Lower leg skin (tissue), 3 donors: ENCODE measurements at regions not wholly inside any gene's neighbourhood (a gene's known extent, or its start where the extent isn't known, plus 50 kb on each side); places are given as distances from the start of the nearest gene placed in this dataset.

Experiments
- POLR2A ChIP-seq, 2 donors: fragments of 450-650 bp; IDR thresholded peaks; one replicate each; pipeline ENCODE4 v1.6.1; 2016 to 2017; ENCODE audit warnings: antibody characterized with exemption in 2 of 2, mild to moderate bottlenecking in 1 of 2, moderate library complexity in 1 of 2
- TF ChIP-seq, protein P1 (sequence below), 3 donors: fragments of 450-650 bp; IDR thresholded peaks; one replicate each; pipeline ENCODE4 v1.5.1; 2016; ENCODE audit warnings: antibody characterized with exemption in 3 of 3, mild to moderate bottlenecking in 3 of 3, moderate library complexity in 2 of 3

- TF ChIP-seq, protein P1, sequence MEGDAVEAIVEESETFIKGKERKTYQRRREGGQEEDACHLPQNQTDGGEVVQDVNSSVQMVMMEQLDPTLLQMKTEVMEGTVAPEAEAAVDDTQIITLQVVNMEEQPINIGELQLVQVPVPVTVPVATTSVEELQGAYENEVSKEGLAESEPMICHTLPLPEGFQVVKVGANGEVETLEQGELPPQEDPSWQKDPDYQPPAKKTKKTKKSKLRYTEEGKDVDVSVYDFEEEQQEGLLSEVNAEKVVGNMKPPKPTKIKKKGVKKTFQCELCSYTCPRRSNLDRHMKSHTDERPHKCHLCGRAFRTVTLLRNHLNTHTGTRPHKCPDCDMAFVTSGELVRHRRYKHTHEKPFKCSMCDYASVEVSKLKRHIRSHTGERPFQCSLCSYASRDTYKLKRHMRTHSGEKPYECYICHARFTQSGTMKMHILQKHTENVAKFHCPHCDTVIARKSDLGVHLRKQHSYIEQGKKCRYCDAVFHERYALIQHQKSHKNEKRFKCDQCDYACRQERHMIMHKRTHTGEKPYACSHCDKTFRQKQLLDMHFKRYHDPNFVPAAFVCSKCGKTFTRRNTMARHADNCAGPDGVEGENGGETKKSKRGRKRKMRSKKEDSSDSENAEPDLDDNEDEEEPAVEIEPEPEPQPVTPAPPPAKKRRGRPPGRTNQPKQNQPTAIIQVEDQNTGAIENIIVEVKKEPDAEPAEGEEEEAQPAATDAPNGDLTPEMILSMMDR (IDR thresholded peaks at IDR 0.05): no peak
- TF ChIP-seq POLR2A (IDR thresholded peaks at IDR 0.05): no peak
Observed at GRCh38 chr18:75496151-75496550, 68.6 kb upstream of the SMIM21 start.
